ENCODE measurements at regions not wholly inside any gene's neighbourhood (a gene's known extent, or its start where the extent isn't known, plus 50 kb on each side); places are given as distances from the start of the nearest gene placed in this dataset.
"Not testable (repeated sequence)": the region's sequence is repeated elsewhere in the genome, so short reads cannot be mapped to it uniquely, and the experiment has no call there.

DNA sequence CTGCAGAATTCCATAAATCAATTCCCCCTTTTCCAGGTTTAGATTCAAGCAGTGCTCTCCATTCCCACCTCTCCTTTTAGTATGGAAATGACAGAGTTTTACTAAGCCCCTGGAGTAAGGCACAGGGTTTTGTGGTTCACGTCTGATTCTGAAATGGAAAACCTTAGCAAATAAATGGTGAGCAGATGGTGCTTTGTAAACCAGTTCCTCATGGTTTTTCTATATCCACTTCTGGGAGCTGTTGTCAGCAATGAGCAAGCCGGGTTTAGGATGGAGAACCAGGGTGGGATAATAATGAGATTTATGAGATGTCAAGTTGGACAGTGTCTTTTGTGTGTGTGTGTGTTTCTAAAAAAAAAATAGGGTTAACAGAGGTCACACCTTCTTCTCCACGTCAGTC, 113.8 kb upstream of the RBPJ start:
- no peak overlapping the region for H3K4me3 ChIP-seq (ENCODE audit: control insufficient read depth, low read depth, low read length)
- TF ChIP-seq, protein P1, sequence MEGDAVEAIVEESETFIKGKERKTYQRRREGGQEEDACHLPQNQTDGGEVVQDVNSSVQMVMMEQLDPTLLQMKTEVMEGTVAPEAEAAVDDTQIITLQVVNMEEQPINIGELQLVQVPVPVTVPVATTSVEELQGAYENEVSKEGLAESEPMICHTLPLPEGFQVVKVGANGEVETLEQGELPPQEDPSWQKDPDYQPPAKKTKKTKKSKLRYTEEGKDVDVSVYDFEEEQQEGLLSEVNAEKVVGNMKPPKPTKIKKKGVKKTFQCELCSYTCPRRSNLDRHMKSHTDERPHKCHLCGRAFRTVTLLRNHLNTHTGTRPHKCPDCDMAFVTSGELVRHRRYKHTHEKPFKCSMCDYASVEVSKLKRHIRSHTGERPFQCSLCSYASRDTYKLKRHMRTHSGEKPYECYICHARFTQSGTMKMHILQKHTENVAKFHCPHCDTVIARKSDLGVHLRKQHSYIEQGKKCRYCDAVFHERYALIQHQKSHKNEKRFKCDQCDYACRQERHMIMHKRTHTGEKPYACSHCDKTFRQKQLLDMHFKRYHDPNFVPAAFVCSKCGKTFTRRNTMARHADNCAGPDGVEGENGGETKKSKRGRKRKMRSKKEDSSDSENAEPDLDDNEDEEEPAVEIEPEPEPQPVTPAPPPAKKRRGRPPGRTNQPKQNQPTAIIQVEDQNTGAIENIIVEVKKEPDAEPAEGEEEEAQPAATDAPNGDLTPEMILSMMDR (IDR thresholded peaks at IDR 0.05; ENCODE audit: control insufficient read depth, insufficient read depth, low read depth, low read length, missing control alignments), result no peak
- no peak for DNase-seq (ENCODE audit: low read depth)

- TF ChIP-seq, protein P1 (IDR thresholded peaks at IDR 0.05; ENCODE audit: control insufficient read depth, insufficient read depth, low read depth, low read length, missing control alignments), result no peak
- no peak overlapping the region for H3K4me3 ChIP-seq (ENCODE audit: control insufficient read depth, low read depth, low read length)
- no peak for DNase-seq (ENCODE audit: low read depth)
Measured at GRCh38 chr4:26207631-26208030, 113.2 kb upstream of the RBPJ start.

DNA sequence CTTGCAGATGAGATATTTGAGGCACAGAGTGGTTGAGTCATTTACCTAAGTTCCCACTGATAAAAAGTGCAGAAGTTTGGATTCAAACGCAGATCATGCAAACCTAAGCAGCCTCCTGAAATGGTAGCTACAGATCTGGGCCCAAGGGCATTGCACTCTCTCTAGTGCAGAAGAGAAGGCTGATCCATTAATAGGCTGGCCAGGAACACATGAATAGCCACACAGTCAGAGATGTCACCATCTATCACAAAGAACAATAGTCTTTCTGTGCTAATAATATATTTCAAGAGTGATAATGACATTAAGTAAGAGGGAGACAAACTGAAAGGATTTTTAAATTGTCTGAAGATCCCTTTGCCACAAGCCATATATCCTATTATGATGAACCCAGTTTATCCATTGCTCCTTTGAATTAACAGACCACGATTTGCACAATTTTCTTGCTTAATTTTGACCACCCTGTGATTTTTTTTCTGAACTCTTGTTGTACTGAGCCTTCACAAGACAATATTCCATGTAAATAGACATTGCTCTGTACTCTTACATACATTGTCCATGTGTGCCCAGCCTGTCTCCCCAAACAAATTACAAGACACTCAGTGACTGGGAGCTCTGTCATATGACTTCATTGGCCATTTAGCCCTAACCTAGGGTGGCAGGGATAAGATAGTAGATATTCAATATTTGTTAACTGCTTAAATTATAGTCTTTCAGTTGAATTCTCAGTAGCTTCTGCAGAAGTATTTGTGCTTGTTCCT, 112.4 kb upstream of the RBPJ start:
- H3K4me3 ChIP-seq (ENCODE audit: control insufficient read depth, low read depth, low read length), result no peak overlapping the region
- TF ChIP-seq, protein P1 (IDR thresholded peaks at IDR 0.05; ENCODE audit: control insufficient read depth, insufficient read depth, low read depth, low read length, missing control alignments), result no peak
- no peak for DNase-seq (ENCODE audit: low read depth)

DNA sequence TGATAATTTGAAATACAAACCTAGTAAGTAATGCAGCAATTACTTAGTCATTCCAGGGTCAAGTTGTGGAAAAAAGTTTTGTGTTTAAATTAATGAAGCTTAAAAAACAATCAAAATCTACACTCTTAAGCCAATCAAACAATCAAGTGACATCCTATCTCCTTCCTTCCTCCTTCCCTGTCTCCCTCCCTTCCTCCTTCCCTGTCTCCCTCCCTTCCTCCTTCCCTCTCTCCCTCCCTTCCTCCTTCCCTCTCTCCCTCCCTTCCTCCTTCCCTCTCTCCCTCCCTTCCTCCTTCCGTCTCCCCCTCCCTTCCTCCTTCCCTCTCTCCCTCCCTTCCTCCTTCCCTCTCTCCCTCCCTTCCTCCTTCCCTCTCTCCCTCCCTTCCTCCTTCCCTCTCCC, 111.4 kb upstream of the RBPJ start:
- not testable (repeated sequence) for DNase-seq (ENCODE audit: low read depth); H3K4me3 ChIP-seq (ENCODE audit: control insufficient read depth, low read depth, low read length)

GRCh38 chr4:26212528-26212927, 108.3 kb upstream of the RBPJ start:
- TF ChIP-seq, protein P1 (IDR thresholded peaks at IDR 0.05; ENCODE audit: control insufficient read depth, insufficient read depth, low read depth, low read length, missing control alignments), result no peak

GRCh38 chr4:26213317-26213716, 107.5 kb upstream of the RBPJ start:
- TF ChIP-seq, protein P1 (IDR thresholded peaks at IDR 0.05; ENCODE audit: control insufficient read depth, insufficient read depth, low read depth, low read length, missing control alignments), result no peak
- no peak for DNase-seq (ENCODE audit: low read depth)

More at GRCh38 chr4:26212528-26212927, 108.3 kb upstream of the RBPJ start:
- no peak for DNase-seq (ENCODE audit: low read depth)
- no peak overlapping the region for H3K4me3 ChIP-seq (ENCODE audit: control insufficient read depth, low read depth, low read length)

GRCh38 chr4:26214994-26215393, 105.8 kb upstream of the RBPJ start:
- TF ChIP-seq, protein P1 (IDR thresholded peaks at IDR 0.05; ENCODE audit: control insufficient read depth, insufficient read depth, low read depth, low read length, missing control alignments), result no peak
- no peak for DNase-seq (ENCODE audit: low read depth)
- H3K4me3 ChIP-seq (ENCODE audit: control insufficient read depth, low read depth, low read length), result no peak overlapping the region

More at GRCh38 chr4:26213317-26213716, 107.5 kb upstream of the RBPJ start:
- no peak overlapping the region for H3K4me3 ChIP-seq (ENCODE audit: control insufficient read depth, low read depth, low read length)

Data from AG09309 (cell line).